HCT116 (cell line): ENCODE measurements at regions not wholly inside any gene's neighbourhood (a gene's known extent, or its start where the extent isn't known, plus 50 kb on each side); places are given as distances from the start of the nearest gene placed in this dataset.

Experiments
- CBX3 ChIP-seq: IDR thresholded peaks from 2 replicates; pipeline ENCODE4 v1.6.1; 2012; ENCODE audit warnings: low read depth
- CEBPB ChIP-seq: IDR thresholded peaks from 2 replicates; pipeline ENCODE4 v1.6.1; 2012; ENCODE audit warnings: low read depth
- CTCF ChIP-seq, 3 experiments: fragments of 200-600 bp in 1 of 3; sonication (generic) in 1 of 3; IDR thresholded peaks in 2 of 3; conservative IDR thresholded peaks in 1 of 3; 2 replicates each; pipeline ENCODE4 v1.5.1; 2012 to 2017; ENCODE audit warnings: low read depth in 2 of 3, low read length in 2 of 3, antibody characterized with exemption in 1 of 3, borderline replicate concordance in 1 of 3, control low read depth in 1 of 3, mild to moderate bottlenecking in 1 of 3, mixed read lengths in 1 of 3, mixed run types in 1 of 3, moderate library complexity in 1 of 3; ENCODE audit not compliant: insufficient read depth in 1 of 3
- ELF1 ChIP-seq: IDR thresholded peaks from 2 replicates; pipeline ENCODE4 v1.6.1; 2012; ENCODE audit warnings: low read depth, borderline replicate concordance
- EZH2 ChIP-seq: fragments of 200-600 bp; sonication (generic); IDR thresholded peaks from 2 replicates; pipeline ENCODE4 v1.6.1; 2017; ENCODE audit warnings: antibody characterized with exemption, mixed run types
- MAX ChIP-seq: IDR thresholded peaks from 2 replicates; pipeline ENCODE4 v1.6.1; 2012
- POLR2A ChIP-seq: IDR thresholded peaks from 2 replicates; pipeline ENCODE4 v1.7.0; 2011; ENCODE audit warnings: borderline replicate concordance; ENCODE audit not compliant: insufficient read depth, insufficient read length; ENCODE audit errors: extremely low read depth
- POLR2AphosphoS5 ChIP-seq: IDR thresholded peaks from 2 replicates; pipeline ENCODE4 v1.6.1; 2011; ENCODE audit warnings: mild to moderate bottlenecking, low read depth, low read length, moderate library complexity
- SIN3A ChIP-seq: IDR thresholded peaks from 2 replicates; pipeline ENCODE4 v1.6.1; 2012; ENCODE audit warnings: low read depth
- TCF7L2 ChIP-seq: IDR thresholded peaks from 2 replicates; pipeline ENCODE4 v1.7.0; 2011; ENCODE audit warnings: borderline replicate concordance, inconsistent platforms; ENCODE audit not compliant: insufficient read depth, insufficient read length; ENCODE audit errors: extremely low read depth

DNA sequence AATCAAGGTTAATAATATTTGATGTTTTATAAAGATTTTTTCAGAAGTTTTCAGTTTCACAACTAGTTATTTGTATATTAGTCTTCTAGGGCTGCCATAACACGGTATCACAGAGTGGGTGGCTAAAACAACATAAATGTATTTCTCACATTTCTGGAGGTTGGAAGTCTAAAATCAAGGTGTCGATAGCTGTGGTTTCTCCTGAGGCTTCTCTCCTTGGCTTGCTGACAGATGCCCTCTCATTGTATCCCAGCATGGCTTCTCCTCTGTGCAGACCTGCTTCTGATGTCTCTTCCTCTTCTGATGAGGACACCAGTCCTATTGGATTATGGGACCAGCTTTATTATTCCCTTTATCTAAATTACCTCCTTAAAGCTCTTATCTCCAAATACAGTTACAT, 1456.6 kb downstream of the STIM2 start:
- TF ChIP-seq EZH2: no peak
- TF ChIP-seq CTCF (IDR thresholded peaks at IDR 0.05 in 2 of 3, conservative IDR thresholded peaks at IDR 0.05 in 1 of 3; ENCODE audit: borderline replicate concordance in 1 of 3, insufficient read depth in 1 of 3, low read depth in 2 of 3, low read length in 2 of 3): no peak
- TF ChIP-seq CBX3: no peak
- TF ChIP-seq POLR2AphosphoS5: no peak
- no peak for TF ChIP-seq ELF1
- TF ChIP-seq TCF7L2: no peak
- no peak for TF ChIP-seq SIN3A
- no peak for TF ChIP-seq POLR2A
- TF ChIP-seq CEBPB: no peak
- TF ChIP-seq MAX: no peak
